DOHH2 (cell line): ENCODE measurements at regions not wholly inside any gene's neighbourhood (a gene's known extent, or its start where the extent isn't known, plus 50 kb on each side); places are given as distances from the start of the nearest gene placed in this dataset.

Source experiments
- EZH2phosphoT487 ChIP-seq: fragments of 200-600 bp; sonication (generic); IDR thresholded peaks from 2 replicates; pipeline ENCODE4 v1.6.1; 2017; ENCODE audit warnings: borderline replicate concordance, mild to moderate bottlenecking, antibody characterized with exemption, low read length, moderate library complexity, mixed read lengths
- TF ChIP-seq, protein P1 (sequence below): fragments of 200-600 bp; sonication (generic); IDR thresholded peaks from one replicate; pipeline ENCODE4 v1.5.1; 2014; ENCODE audit warnings: antibody characterized with exemption, mild to moderate bottlenecking, low read depth, low read length; ENCODE audit not compliant: poor library complexity, severe bottlenecking

DNA sequence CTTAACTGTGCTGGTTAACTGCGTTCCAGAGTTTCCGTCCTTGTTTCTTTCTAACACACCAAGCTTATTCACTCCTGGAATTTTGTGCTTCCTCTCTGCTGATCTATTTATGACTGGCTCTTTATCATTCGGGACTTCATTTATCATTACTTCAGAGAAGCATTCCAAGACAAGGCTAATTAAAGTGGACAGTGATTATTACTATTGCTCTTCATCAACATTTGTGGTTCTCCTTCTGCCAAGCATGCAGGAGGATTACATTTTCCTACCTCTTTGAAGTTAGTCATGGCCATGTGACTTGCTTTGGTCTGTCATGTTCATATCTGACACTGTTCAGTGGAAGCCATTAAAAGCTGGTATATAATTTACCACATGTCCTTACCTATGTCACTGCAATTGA is 172.4 kb upstream of the AGR3 start:
- no peak for TF ChIP-seq EZH2phosphoT487
- TF ChIP-seq, protein P1, sequence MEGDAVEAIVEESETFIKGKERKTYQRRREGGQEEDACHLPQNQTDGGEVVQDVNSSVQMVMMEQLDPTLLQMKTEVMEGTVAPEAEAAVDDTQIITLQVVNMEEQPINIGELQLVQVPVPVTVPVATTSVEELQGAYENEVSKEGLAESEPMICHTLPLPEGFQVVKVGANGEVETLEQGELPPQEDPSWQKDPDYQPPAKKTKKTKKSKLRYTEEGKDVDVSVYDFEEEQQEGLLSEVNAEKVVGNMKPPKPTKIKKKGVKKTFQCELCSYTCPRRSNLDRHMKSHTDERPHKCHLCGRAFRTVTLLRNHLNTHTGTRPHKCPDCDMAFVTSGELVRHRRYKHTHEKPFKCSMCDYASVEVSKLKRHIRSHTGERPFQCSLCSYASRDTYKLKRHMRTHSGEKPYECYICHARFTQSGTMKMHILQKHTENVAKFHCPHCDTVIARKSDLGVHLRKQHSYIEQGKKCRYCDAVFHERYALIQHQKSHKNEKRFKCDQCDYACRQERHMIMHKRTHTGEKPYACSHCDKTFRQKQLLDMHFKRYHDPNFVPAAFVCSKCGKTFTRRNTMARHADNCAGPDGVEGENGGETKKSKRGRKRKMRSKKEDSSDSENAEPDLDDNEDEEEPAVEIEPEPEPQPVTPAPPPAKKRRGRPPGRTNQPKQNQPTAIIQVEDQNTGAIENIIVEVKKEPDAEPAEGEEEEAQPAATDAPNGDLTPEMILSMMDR, result no peak
